CD4-positive, alpha-beta T cell (primary cell): ENCODE measurements at regions not wholly inside any gene's neighbourhood (a gene's known extent, or its start where the extent isn't known, plus 50 kb on each side); places are given as distances from the start of the nearest gene placed in this dataset.

Experiments used
- ATAC-seq: fragments of 200-7000 bp; cut with Tn5 transposase; one replicate; pipeline ENCODE4 v1.10.0; 2022; ENCODE audit warnings: mild to moderate bottlenecking; ENCODE audit not compliant: poor library complexity
- CTCF ChIA-PET: fragments of 350-600 bp; sonication (Branson Sonifier 250); formaldehyde crosslinking; loops from one replicate; lab custom pipeline; 2021; ENCODE audit warnings: antibody characterized with exemption, inconsistent platforms; lab: Charles Lee
- POLR2A ChIA-PET: fragments of 350-600 bp; sonication (Branson Sonifier 250); formaldehyde crosslinking; loops from one replicate; lab custom pipeline; 2021; ENCODE audit warnings: antibody characterized with exemption, inconsistent platforms; lab: Charles Lee
- DNase-seq, 14 experiments: peaks; one replicate each; pipeline ENCODE4 v3.0.0-alpha.2; 2013 to 2020; ENCODE audit warnings: mixed read lengths in 2 of 14
- H3K27ac ChIP-seq, 2 donors: one replicate each; pipeline versions ENCODE4 v1.5.1 to v1.7.0; 2013; ENCODE audit warnings: low read length in 2 of 2, low read depth in 1 of 2, mild to moderate bottlenecking in 1 of 2
- H3K27me3 ChIP-seq, 2 experiments: 1 replicate in 1 of 2; 2 replicates in 1 of 2; pipeline versions ENCODE4 v1.6.1 to v1.7.0; 2013; ENCODE audit warnings: low read length in 2 of 2, control low read depth in 1 of 2, mild to moderate bottlenecking in 1 of 2, moderate library complexity in 1 of 2; ENCODE audit not compliant: insufficient read depth in 2 of 2, control insufficient read depth in 1 of 2
- H3K36me3 ChIP-seq: one replicate; pipeline ENCODE4 v1.6.1; 2013; ENCODE audit warnings: low read length, control low read depth; ENCODE audit not compliant: insufficient read depth
- H3K4me1 ChIP-seq: one replicate; pipeline ENCODE4 v1.6.1; 2013; ENCODE audit warnings: low read length, control low read depth; ENCODE audit not compliant: insufficient read depth
- H3K4me3 ChIP-seq: one replicate; pipeline ENCODE4 v1.5.1; 2013; ENCODE audit warnings: mild to moderate bottlenecking, low read length, moderate library complexity
- H3K9me3 ChIP-seq, 2 experiments: 1 replicate in 1 of 2; 2 replicates in 1 of 2; pipeline versions ENCODE4 v1.6.1 to v1.7.0; 2013; ENCODE audit warnings: low read length in 2 of 2, mild to moderate bottlenecking in 2 of 2, control low read depth in 1 of 2, moderate library complexity in 1 of 2; ENCODE audit not compliant: control insufficient read depth in 1 of 2, insufficient read depth in 1 of 2
- H3K27ac Mint-ChIP-seq: one replicate; pipeline ENCODE4 v1.8.0; 2020; ENCODE audit warnings: mixed read lengths
- H3K27me3 Mint-ChIP-seq: one replicate; pipeline ENCODE4 v1.8.0; 2021; ENCODE audit warnings: mixed read lengths
- H3K36me3 Mint-ChIP-seq: one replicate; pipeline ENCODE4 v1.8.0; 2021; ENCODE audit warnings: low read depth, mixed read lengths
- H3K4me1 Mint-ChIP-seq: one replicate; pipeline ENCODE4 v1.8.0; 2021; ENCODE audit warnings: low read depth, mixed read lengths
- H3K4me3 Mint-ChIP-seq: one replicate; pipeline ENCODE4 v1.8.0; 2020; ENCODE audit warnings: mild to moderate bottlenecking, mixed read lengths
- H3K9me3 Mint-ChIP-seq: one replicate; pipeline ENCODE4 v1.8.0; 2020; ENCODE audit warnings: mixed read lengths
- intact Hi-C, 2 experiments: fragments of 100-400 bp; cut with DNase I in 1 of 2; cut with micrococcal nuclease in 1 of 2; formaldehyde crosslinking; loops; one replicate each; pipeline versions ENCODE4 v1.15.1 to v1.9.0; 2023 to 2025; cut with DNase I, micrococcal nuclease
- TF ChIP-seq, protein P1 (sequence below): fragments of 200-600 bp; IDR thresholded peaks from one replicate; pipeline ENCODE4 v1.8.0; 2022; ENCODE audit warnings: antibody characterized with exemption, mild to moderate bottlenecking

DNA sequence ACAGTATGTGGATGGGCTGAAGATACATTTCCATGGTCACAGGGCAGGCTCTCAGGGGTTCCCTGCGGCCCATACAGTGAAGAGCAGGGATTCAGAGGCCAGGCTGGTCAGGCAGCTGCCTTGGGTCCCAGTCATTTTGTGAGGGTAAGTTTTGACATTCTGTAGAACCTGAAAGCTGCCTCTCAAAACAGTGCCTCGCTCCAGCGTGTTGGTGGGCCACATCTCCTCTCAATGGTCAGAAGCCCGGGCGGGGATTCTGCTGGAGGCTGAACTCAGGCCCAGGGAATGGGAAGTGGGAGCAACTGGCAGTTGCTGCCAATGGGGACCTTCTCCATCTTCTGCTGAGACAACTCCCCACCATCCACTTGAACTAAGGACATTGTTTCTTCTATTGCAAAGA lies 190.0 kb downstream of the PTPN20 start:
- H3K27ac ChIP-seq = no peak overlapping the region
- H3K36me3 ChIP-seq = no peaks in the 10 kb centered on the region
- H3K9me3 Mint-ChIP-seq = no peaks in the 10 kb centered on the region
- no peaks in the 10 kb centered on the region for H3K27me3 Mint-ChIP-seq
- DNase-seq = no peak
- H3K4me3 ChIP-seq = no peak overlapping the region
- ChIA-PET CTCF (no interaction called here), POLR2A (no interaction called here)
- H3K9me3 ChIP-seq = no peaks in the 10 kb centered on the region
- TF ChIP-seq, protein P1, sequence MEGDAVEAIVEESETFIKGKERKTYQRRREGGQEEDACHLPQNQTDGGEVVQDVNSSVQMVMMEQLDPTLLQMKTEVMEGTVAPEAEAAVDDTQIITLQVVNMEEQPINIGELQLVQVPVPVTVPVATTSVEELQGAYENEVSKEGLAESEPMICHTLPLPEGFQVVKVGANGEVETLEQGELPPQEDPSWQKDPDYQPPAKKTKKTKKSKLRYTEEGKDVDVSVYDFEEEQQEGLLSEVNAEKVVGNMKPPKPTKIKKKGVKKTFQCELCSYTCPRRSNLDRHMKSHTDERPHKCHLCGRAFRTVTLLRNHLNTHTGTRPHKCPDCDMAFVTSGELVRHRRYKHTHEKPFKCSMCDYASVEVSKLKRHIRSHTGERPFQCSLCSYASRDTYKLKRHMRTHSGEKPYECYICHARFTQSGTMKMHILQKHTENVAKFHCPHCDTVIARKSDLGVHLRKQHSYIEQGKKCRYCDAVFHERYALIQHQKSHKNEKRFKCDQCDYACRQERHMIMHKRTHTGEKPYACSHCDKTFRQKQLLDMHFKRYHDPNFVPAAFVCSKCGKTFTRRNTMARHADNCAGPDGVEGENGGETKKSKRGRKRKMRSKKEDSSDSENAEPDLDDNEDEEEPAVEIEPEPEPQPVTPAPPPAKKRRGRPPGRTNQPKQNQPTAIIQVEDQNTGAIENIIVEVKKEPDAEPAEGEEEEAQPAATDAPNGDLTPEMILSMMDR = no peak
- no peaks in the 10 kb centered on the region for H3K4me1 ChIP-seq
- H3K4me3 Mint-ChIP-seq = no peak overlapping the region
- intact Hi-C loops = no loop called here
- no peaks in the 10 kb centered on the region for H3K27me3 ChIP-seq
- ATAC-seq = no peak
- H3K27ac Mint-ChIP-seq = no peak overlapping the region
- no peaks in the 10 kb centered on the region for H3K36me3 Mint-ChIP-seq
- H3K4me1 Mint-ChIP-seq = peaks cover 6% of the 10 kb centered on the region

DNA sequence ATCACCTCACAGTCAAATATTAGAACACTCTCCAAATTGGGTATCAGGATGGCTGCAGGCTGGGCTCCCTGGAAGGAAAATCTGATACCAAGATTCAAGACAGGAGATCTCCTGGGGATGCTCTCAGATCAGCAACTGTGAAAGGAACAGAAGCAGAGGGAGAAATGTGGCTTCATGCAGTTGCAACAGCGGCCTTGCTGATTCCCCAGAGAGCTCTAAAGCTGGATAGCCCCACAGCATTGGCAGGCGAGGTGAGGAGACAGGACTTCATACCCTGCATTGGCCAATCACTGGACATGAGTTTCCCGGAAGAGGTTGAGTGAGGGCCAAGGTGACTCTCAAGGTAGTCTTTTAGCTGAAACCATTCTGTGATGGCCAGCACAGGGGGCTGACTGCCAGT lies 190.6 kb downstream of the PTPN20 start:
- ChIA-PET POLR2A (no interaction called here), CTCF (no interaction called here)
- Mint-ChIP-seq H3K36me3 (no peaks in the 10 kb centered on the region), H3K27ac (no peak overlapping the region), H3K4me1 (peaks cover 6% of the 10 kb centered on the region), H3K27me3 (no peaks in the 10 kb centered on the region), H3K9me3 (no peaks in the 10 kb centered on the region), H3K4me3 (no peak overlapping the region)
- no peaks in the 10 kb centered on the region for H3K36me3 ChIP-seq
- no peaks in the 10 kb centered on the region for H3K27me3 ChIP-seq
- H3K4me3 ChIP-seq = no peak overlapping the region
- DNase-seq (no peak), ATAC-seq (no peak)
- no peaks in the 10 kb centered on the region for H3K4me1 ChIP-seq
- H3K27ac ChIP-seq = no peak overlapping the region
- no peaks in the 10 kb centered on the region for H3K9me3 ChIP-seq
- intact Hi-C loops = no loop called here
- TF ChIP-seq, protein P1 = no peak

DNA sequence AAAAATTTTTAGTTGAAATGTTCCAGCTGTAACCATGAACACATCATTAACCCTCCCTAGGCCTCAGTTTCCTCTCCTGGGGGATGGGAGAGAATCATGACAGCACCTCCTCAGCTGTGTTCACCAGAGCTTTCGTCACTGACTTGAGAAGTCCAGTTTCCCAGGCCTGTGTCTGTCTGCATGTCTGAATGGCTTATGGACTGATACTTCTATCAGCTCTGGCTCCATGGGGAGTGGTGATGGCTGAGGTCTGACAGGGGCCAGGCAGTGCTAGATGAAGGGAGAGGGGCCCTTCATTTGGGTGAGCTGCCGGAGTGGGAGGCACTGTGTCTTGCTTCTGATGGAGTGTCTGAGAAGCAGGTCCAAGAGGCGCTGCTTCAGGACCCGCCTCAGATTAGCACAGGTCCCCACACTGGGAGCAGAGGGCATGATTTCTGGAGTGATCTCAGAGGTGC lies 192.9 kb downstream of the PTPN20 start:
- intact Hi-C loops = no loop called here
- POLR2A ChIA-PET = no interaction called here
- Mint-ChIP-seq H3K4me1 (peaks cover 6% of the 10 kb centered on the region), H3K27me3 (no peaks in the 10 kb centered on the region), H3K27ac (no peak overlapping the region), H3K9me3 (no peaks in the 10 kb centered on the region), H3K4me3 (no peak overlapping the region), H3K36me3 (no peaks in the 10 kb centered on the region)
- H3K4me1 ChIP-seq = no peaks in the 10 kb centered on the region
- no peaks in the 10 kb centered on the region for H3K9me3 ChIP-seq
- DNase-seq (no peak), ATAC-seq (no peak)
- TF ChIP-seq, protein P1 = no peak
- CTCF ChIA-PET = no interaction called here
- no peaks in the 10 kb centered on the region for H3K36me3 ChIP-seq
- H3K27ac ChIP-seq = no peak overlapping the region
- H3K4me3 ChIP-seq = no peak overlapping the region
- H3K27me3 ChIP-seq = no peaks in the 10 kb centered on the region
